ENCODE measurements at regions not wholly inside any gene's neighbourhood (a gene's known extent, or its start where the extent isn't known, plus 50 kb on each side); places are given as distances from the start of the nearest gene placed in this dataset.

DNA sequence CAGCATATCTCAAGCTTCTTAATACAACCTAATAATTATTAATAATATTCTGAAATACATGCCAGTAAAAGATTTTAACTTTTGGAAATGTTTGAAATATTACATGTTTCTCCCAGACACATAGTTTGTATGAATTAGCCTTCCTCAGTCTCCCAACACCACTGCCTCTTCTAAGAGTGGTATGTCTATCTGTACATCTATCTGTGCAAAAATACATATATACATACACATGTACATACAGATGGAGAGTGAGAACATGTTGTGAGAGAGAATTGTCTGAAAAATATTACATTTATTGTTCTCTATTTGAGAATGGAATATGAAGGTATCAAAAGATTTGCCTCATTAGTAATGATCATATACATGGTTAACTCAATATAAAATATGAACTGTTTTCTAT lies 1567.2 kb upstream of the PRR20A start:
- H2BK20ac ChIP-seq (ENCODE audit: low read length), result no peak overlapping the region
- POLR2A ChIA-PET (ENCODE audit: partially characterized antibody), result interaction anchor here (1.0 to 2.1 kb wide), 6 partner anchors 12 to 112 kb away, joined by 3 to 13 read pairs (median 3); no protein-coding TSS in a partner anchor

More for the DNA sequence above, 1567.2 kb upstream of the PRR20A start:
- H3K4me1 ChIP-seq (replicated peaks in 1 of 4; ENCODE audit: control insufficient read depth in 3 of 4, insufficient read depth in 4 of 4, low read length in 3 of 4), result peaks cover 0 to 18% (median 8%) of the 10 kb centered on the region in 4 experiments; a peak in 3 of 7 replicates
- FAIRE-seq (no peak), DNase-seq (ENCODE audit: low read depth in 1 of 2, low spot score in 2 of 2) (no peak)
- H4K91ac ChIP-seq (replicated peaks; ENCODE audit: insufficient read length, low read length), result no peak overlapping the region
- H3K18ac ChIP-seq (ENCODE audit: extremely low read depth, low read length), result no peak overlapping the region
- H3K23ac ChIP-seq (ENCODE audit: insufficient read length), result no peak overlapping the region
- H3K14ac ChIP-seq (ENCODE audit: insufficient read length), result no peak overlapping the region
- peaks cover 0 to 61% (median 27%) of the 10 kb centered on the region in 4 experiments; a peak in 7 of 8 replicates for H3K36me3 ChIP-seq (ENCODE audit: control insufficient read depth in 2 of 4, insufficient read depth in 4 of 4, low read length in 3 of 4)
- H3K4me2 ChIP-seq (ENCODE audit: insufficient read depth in 1 of 2, low read depth in 2 of 2, low read length in 2 of 2), result no peak overlapping the region
- H2AK5ac ChIP-seq (ENCODE audit: low read depth, low read length), result no peak overlapping the region
- TF ChIP-seq POLR2AphosphoS5 (IDR thresholded peaks at IDR 0.05; ENCODE audit: low read depth, low read length) (peak; percentile 71; the same call in 1 of the 2 replicates), POLR2A (IDR thresholded peaks at IDR 0.05; ENCODE audit: control extremely low read depth in 1 of 2, low read depth in 2 of 2, low read length in 2 of 2) (peak in 1 of 2 experiments; percentile 9; a peak in 1 of 3 replicates), PHF8 (conservative IDR thresholded peaks at IDR 0.05; ENCODE audit: low read depth, low read length) (no peak)
- no peak overlapping the region for H3K27ac ChIP-seq (ENCODE audit: low read depth, low read length)
- H3K56ac ChIP-seq (replicated peaks; ENCODE audit: insufficient read length, low read depth, low read length), result no peak overlapping the region
- no peaks in the 10 kb centered on the region for H3K27me3 ChIP-seq (replicated peaks in 1 of 4; ENCODE audit: control insufficient read depth in 3 of 4, extremely low read depth in 1 of 4, insufficient read depth in 3 of 4, low read length in 3 of 4)
- no peak overlapping the region for H2BK15ac ChIP-seq (ENCODE audit: low read length)
- peaks cover 17 to 19% of the 10 kb centered on the region in 2 experiments for H4K20me1 ChIP-seq (replicated peaks in 1 of 2; ENCODE audit: control insufficient read depth in 1 of 2, insufficient read depth in 2 of 2, low read length in 2 of 2)
- H2BK12ac ChIP-seq (ENCODE audit: low read depth, low read length), result no peak overlapping the region
- no peak overlapping the region for H4K5ac ChIP-seq (ENCODE audit: insufficient read length, low read depth, low read length)
- peak overlapping the region in 1 of 4 experiments; percentile 67; a peak in 2 of 8 replicates for H3K4me3 ChIP-seq (ENCODE audit: extremely low read depth in 1 of 4, insufficient read depth in 2 of 4, low read depth in 3 of 4, low read length in 4 of 4)
- no peak overlapping the region for H2BK5ac ChIP-seq (ENCODE audit: low read depth, low read length)
- H2AFZ ChIP-seq (ENCODE audit: low read length), result no peak overlapping the region
- H3K9ac ChIP-seq (replicated peaks in 1 of 4; ENCODE audit: extremely low read depth in 1 of 4, low read depth in 3 of 4, low read length in 3 of 4), result no peak overlapping the region
- no peak overlapping the region for H3K4ac ChIP-seq (replicated peaks; ENCODE audit: insufficient read length, low read depth, low read length)
- no peaks in the 10 kb centered on the region for H3K9me3 ChIP-seq (ENCODE audit: insufficient read depth in 2 of 2, low read depth in 1 of 2, low read length in 1 of 2)
- H3K79me1 ChIP-seq (ENCODE audit: low read depth, low read length), result no peaks in the 10 kb centered on the region
- H2BK120ac ChIP-seq (replicated peaks; ENCODE audit: low read depth, low read length), result no peak overlapping the region
- H3K79me2 ChIP-seq (ENCODE audit: control insufficient read depth in 1 of 2, insufficient read depth in 2 of 2, low read length in 2 of 2), result peaks cover 5 to 45% of the 10 kb centered on the region in 2 experiments; a peak in 3 of 4 replicates
- H3K23me2 ChIP-seq (ENCODE audit: low read depth, low read length), result peaks cover 13% of the 10 kb centered on the region
- CTCF ChIA-PET (ENCODE audit: partially characterized antibody), result no interaction called here
- no peak overlapping the region for H4K8ac ChIP-seq (ENCODE audit: extremely low read depth, insufficient read depth, low read length)

Data from H1 (cell line).